ENCODE measurements at regions not wholly inside any gene's neighbourhood (a gene's known extent, or its start where the extent isn't known, plus 50 kb on each side); places are given as distances from the start of the nearest gene placed in this dataset.

GRCh38 chr2:147231081-147231480 lies 613.7 kb upstream of the ACVR2A start:
- TF ChIP-seq ZNF274 (IDR thresholded peaks at IDR 0.05; ENCODE audit: low read length): no peak
- no peak for TF ChIP-seq ZNF274 (tag by site-specific recombination; IDR thresholded peaks at IDR 0.05; ENCODE audit: borderline replicate concordance)
- no peak for TF ChIP-seq ZNF292 (tag by site-specific recombination; IDR thresholded peaks at IDR 0.05; ENCODE audit: borderline replicate concordance, low read depth)
- TF ChIP-seq CTCF (tag by site-specific recombination; IDR thresholded peaks at IDR 0.05): no peak
- TF ChIP-seq ZNF266 (tag by site-specific recombination; IDR thresholded peaks at IDR 0.05; ENCODE audit: low read depth): no peak
- TF ChIP-seq ZBTB1 (tag by site-specific recombination; IDR thresholded peaks at IDR 0.05): no peak
- TF ChIP-seq ZNF2 (tag by site-specific recombination; IDR thresholded peaks at IDR 0.05): no peak

All from HEK293 (cell line).